Caki2 (cell line): ENCODE measurements at regions not wholly inside any gene's neighbourhood (a gene's known extent, or its start where the extent isn't known, plus 50 kb on each side); places are given as distances from the start of the nearest gene placed in this dataset.
"Not testable (repeated sequence)": the region's sequence is repeated elsewhere in the genome, so short reads cannot be mapped to it uniquely, and the experiment has no call there.

ENCODE experiments used
- DNase-seq: peaks from one replicate; pipeline ENCODE4 v3.0.0-alpha.2; 2015; ENCODE audit warnings: low read depth
- in situ Hi-C: cut with HindIII; loops from 2 replicates; pipeline ENCODE4 v1.10.0; 2016; ENCODE audit warnings: low sequenced_read_pairs, low pct_unique_long_range_greater_than_20kb, mixed read lengths

GRCh38 chr4:123233136-123233768 is 163.3 kb upstream of the SPRY1 start:
- DNase-seq: no peak
- in situ Hi-C loops: no loop called here

- in situ Hi-C loops: no loop called here
- DNase-seq: no peak
Observed at GRCh38 chr4:123234955-123235354, 161.6 kb upstream of the SPRY1 start.

- no peak for DNase-seq
- in situ Hi-C loops: no loop called here
Observed at GRCh38 chr4:123235431-123235830, 161.2 kb upstream of the SPRY1 start.

- in situ Hi-C loops: no loop called here
Observed at GRCh38 chr4:123236606-123237005, 160.0 kb upstream of the SPRY1 start.

GRCh38 chr4:123240286-123240685 is 156.3 kb upstream of the SPRY1 start:
- in situ Hi-C loops, DNase-seq: not testable (repeated sequence)

More at GRCh38 chr4:123236606-123237005, 160.0 kb upstream of the SPRY1 start:
- no peak for DNase-seq

- in situ Hi-C loops, DNase-seq: not testable (repeated sequence)
Observed at GRCh38 chr4:123243220-123243619, 153.4 kb upstream of the SPRY1 start.

- in situ Hi-C loops: no loop called here
- DNase-seq: no peak
Observed at GRCh38 chr4:123244137-123244536, 152.5 kb upstream of the SPRY1 start.

GRCh38 chr4:123246085-123246484 is 150.5 kb upstream of the SPRY1 start:
- in situ Hi-C loops: no loop called here

GRCh38 chr4:123248085-123248659 is 148.4 kb upstream of the SPRY1 start:
- no peak for DNase-seq
- in situ Hi-C loops: no loop called here

More at GRCh38 chr4:123246085-123246484, 150.5 kb upstream of the SPRY1 start:
- no peak for DNase-seq

- no peak for DNase-seq
- in situ Hi-C loops: no loop called here
Observed at GRCh38 chr4:123249821-123250220, 146.8 kb upstream of the SPRY1 start.

GRCh38 chr4:123250843-123251242 is 145.8 kb upstream of the SPRY1 start:
- in situ Hi-C loops: no loop called here
- no peak for DNase-seq

- peak; percentile 3 for DNase-seq
- in situ Hi-C loops: no loop called here
Observed at GRCh38 chr4:123255971-123256370, 140.6 kb upstream of the SPRY1 start.

- no peak for DNase-seq
- in situ Hi-C loops: no loop called here
Observed at GRCh38 chr4:123256901-123257300, 139.7 kb upstream of the SPRY1 start.

- in situ Hi-C loops: no loop called here
- DNase-seq: no peak
Observed at GRCh38 chr4:123257591-123257990, 139.0 kb upstream of the SPRY1 start.

- in situ Hi-C loops: no loop called here
- DNase-seq: no peak
Observed at GRCh38 chr4:123259676-123260646, 136.6 kb upstream of the SPRY1 start.

- DNase-seq: no peak
- in situ Hi-C loops: no loop called here
Observed at GRCh38 chr4:123260653-123261052, 135.9 kb upstream of the SPRY1 start.

- in situ Hi-C loops: no loop called here
- DNase-seq: no peak
Observed at GRCh38 chr4:123262080-123262479, 134.5 kb upstream of the SPRY1 start.

- in situ Hi-C loops: no loop called here
- no peak for DNase-seq
Observed at GRCh38 chr4:123265443-123265842, 131.2 kb upstream of the SPRY1 start.

GRCh38 chr4:123266221-123266620 is 130.4 kb upstream of the SPRY1 start:
- DNase-seq: no peak
- in situ Hi-C loops: no loop called here
